ENCODE measurements at regions not wholly inside any gene's neighbourhood (a gene's known extent, or its start where the extent isn't known, plus 50 kb on each side); places are given as distances from the start of the nearest gene placed in this dataset.

DNA sequence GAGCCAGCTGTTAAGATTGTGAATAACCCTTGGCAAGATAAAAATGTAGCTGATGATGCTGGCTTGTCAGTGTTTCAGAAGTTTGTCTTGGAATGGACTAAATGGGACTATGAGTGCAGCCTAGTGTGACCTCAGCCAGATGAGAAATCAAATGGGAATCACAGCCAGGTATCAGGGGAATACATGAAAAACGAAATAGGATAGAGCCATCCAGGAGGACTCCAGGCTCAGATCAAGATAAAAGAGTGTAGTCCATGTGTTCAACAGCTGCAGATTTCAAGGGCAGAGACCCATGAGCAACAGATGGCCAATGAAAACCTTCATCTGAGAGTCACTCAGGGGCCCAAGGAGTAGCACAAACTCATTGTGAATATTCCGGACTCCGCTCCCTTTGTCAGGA lies 1080.9 kb upstream of the CADM2 start:
- CTCF ChIA-PET: no interaction called here
- H3K36me3 Mint-ChIP-seq (ENCODE audit: insufficient read depth, unreplicated experiment): no peaks in the 10 kb centered on the region
- H3K9me3 Mint-ChIP-seq (ENCODE audit: unreplicated experiment): no peaks in the 10 kb centered on the region
- no peaks in the 10 kb centered on the region for H3K4me1 Mint-ChIP-seq (ENCODE audit: insufficient read depth, unreplicated experiment)
- no peak for DNase-seq (ENCODE audit: unreplicated experiment)
- POLR2A ChIA-PET: no interaction called here
- no peak for TF ChIP-seq CTCF (IDR thresholded peaks at IDR 0.05; ENCODE audit: unreplicated experiment)
- intact Hi-C loops (cut with micrococcal nuclease): no loop called here
- H3K27me3 Mint-ChIP-seq (ENCODE audit: insufficient read depth, unreplicated experiment): no peaks in the 10 kb centered on the region
- BruUV-seq (replicated peaks): no TSS peak
- no peak overlapping the region for H3K27ac Mint-ChIP-seq (ENCODE audit: low read depth, unreplicated experiment)
- H3K4me3 Mint-ChIP-seq (ENCODE audit: unreplicated experiment): no peak overlapping the region

GRCh38 chr3:83882701-83883100 lies 1076.1 kb upstream of the CADM2 start:
- TF ChIP-seq CTCF (IDR thresholded peaks at IDR 0.05; ENCODE audit: unreplicated experiment): no peak
- no peaks in the 10 kb centered on the region for H3K9me3 Mint-ChIP-seq (ENCODE audit: unreplicated experiment)
- intact Hi-C loops (cut with micrococcal nuclease): no loop called here
- H3K4me3 Mint-ChIP-seq (ENCODE audit: unreplicated experiment): no peak overlapping the region
- POLR2A ChIA-PET: no interaction called here
- no peak overlapping the region for H3K27ac Mint-ChIP-seq (ENCODE audit: low read depth, unreplicated experiment)
- CTCF ChIA-PET: no interaction called here
- BruUV-seq (replicated peaks): no TSS peak
- no peaks in the 10 kb centered on the region for H3K36me3 Mint-ChIP-seq (ENCODE audit: insufficient read depth, unreplicated experiment)
- no peaks in the 10 kb centered on the region for H3K27me3 Mint-ChIP-seq (ENCODE audit: insufficient read depth, unreplicated experiment)
- no peaks in the 10 kb centered on the region for H3K4me1 Mint-ChIP-seq (ENCODE audit: insufficient read depth, unreplicated experiment)
- no peak for DNase-seq (ENCODE audit: unreplicated experiment)

DNA sequence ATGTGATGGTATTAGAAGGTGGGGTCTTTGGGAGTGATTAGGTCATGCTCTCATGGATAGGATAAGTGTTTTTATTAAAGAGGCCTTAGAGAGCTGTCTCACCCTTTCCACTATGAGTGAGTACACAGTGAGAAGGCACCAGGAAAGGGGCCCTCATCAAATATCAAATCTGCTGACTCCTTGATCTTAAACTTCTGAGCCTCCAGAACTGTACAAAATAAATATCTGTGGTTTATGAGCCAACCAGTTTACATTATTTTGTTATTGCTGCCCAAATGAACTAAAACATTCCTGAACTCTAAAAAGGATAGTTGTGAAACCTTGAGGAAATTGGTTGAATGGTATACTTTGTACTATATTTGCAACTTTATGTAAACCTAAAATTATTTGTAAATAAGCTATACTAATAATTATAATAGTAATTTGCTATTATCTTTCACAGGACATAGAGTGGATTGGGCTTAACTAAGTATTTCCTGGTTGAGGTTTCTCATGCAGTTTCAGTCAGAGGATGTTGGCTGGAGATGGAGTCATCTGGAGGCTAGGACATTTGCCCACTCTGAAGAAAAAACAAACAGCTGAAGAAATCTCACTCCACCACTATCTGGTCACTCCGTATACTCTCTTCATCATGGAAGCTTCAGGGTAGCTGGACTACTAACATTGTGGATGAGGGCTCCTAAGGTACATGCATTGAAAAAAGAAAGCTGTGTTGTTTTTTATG lies 1068.6 kb upstream of the CADM2 start:
- no TSS peak for BruUV-seq (replicated peaks)
- DNase-seq (ENCODE audit: unreplicated experiment): peak; percentile 21
- no peaks in the 10 kb centered on the region for H3K36me3 Mint-ChIP-seq (ENCODE audit: insufficient read depth, unreplicated experiment)
- peak overlapping the region; percentile 86 for H3K27ac Mint-ChIP-seq (ENCODE audit: low read depth, unreplicated experiment)
- POLR2A ChIA-PET: interaction anchor here (1.0 kb wide), 1 partner anchor 24 kb away, joined by 4 read pairs; no protein-coding TSS in a partner anchor
- peaks cover 22% of the 10 kb centered on the region for H3K4me1 Mint-ChIP-seq (ENCODE audit: insufficient read depth, unreplicated experiment)
- H3K4me3 Mint-ChIP-seq (ENCODE audit: unreplicated experiment): no peak overlapping the region
- H3K27me3 Mint-ChIP-seq (ENCODE audit: insufficient read depth, unreplicated experiment): no peaks in the 10 kb centered on the region
- CTCF ChIA-PET: no interaction called here
- no peak for TF ChIP-seq CTCF (IDR thresholded peaks at IDR 0.05; ENCODE audit: unreplicated experiment)
- H3K9me3 Mint-ChIP-seq (ENCODE audit: unreplicated experiment): no peaks in the 10 kb centered on the region
- intact Hi-C loops (cut with micrococcal nuclease): no loop called here

DNA sequence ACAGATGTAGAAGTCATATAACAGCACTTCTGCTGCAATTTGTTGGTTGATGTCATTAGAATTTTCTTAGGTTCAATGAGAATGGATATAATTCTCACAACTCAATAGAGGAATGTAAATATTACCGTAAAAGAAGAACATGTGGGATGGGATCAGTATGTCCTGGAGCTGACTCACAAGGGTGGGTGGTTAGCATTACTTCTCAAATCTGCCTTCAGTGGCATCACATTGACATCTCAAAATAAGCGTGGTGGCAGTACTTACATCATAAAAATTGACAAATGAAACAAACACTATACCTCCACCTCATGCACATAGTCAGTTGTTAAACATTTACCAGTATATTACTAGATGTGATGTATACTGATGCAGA lies 1068.0 kb upstream of the CADM2 start:
- H3K27ac Mint-ChIP-seq (ENCODE audit: low read depth, unreplicated experiment): peak overlapping the region; percentile 86
- TF ChIP-seq CTCF (IDR thresholded peaks at IDR 0.05; ENCODE audit: unreplicated experiment): no peak
- no peaks in the 10 kb centered on the region for H3K9me3 Mint-ChIP-seq (ENCODE audit: unreplicated experiment)
- ChIA-PET CTCF (no interaction called here), POLR2A (interaction anchor here (1.0 kb wide), 1 partner anchor 23 kb away, joined by 4 read pairs; no protein-coding TSS in a partner anchor)
- H3K4me3 Mint-ChIP-seq (ENCODE audit: unreplicated experiment): no peak overlapping the region
- peaks cover 22% of the 10 kb centered on the region for H3K4me1 Mint-ChIP-seq (ENCODE audit: insufficient read depth, unreplicated experiment)
- intact Hi-C loops (cut with micrococcal nuclease): no loop called here
- no peaks in the 10 kb centered on the region for H3K36me3 Mint-ChIP-seq (ENCODE audit: insufficient read depth, unreplicated experiment)
- H3K27me3 Mint-ChIP-seq (ENCODE audit: insufficient read depth, unreplicated experiment): no peaks in the 10 kb centered on the region
- no TSS peak for BruUV-seq (replicated peaks)
- DNase-seq (ENCODE audit: unreplicated experiment): peak; percentile 10

Measured in MCF 10A (cell line).